IMR-90 (cell line): ENCODE measurements at regions not wholly inside any gene's neighbourhood (a gene's known extent, or its start where the extent isn't known, plus 50 kb on each side); places are given as distances from the start of the nearest gene placed in this dataset.
A peak's percentile ranks its signal among the peaks of the same experiment; 100 is the strongest.

ENCODE experiments used
- ATAC-seq: fragments of 200-7000 bp; cut with Tn5 transposase; 2 replicates; pipeline ENCODE4 v1.9.1; 2020; ENCODE audit warnings: low read depth, mild to moderate bottlenecking, moderate library complexity
- BruUV-seq: library from RNA; stranded (reverse); fragments of 400-500 nt; replicated peaks from 2 replicates; lab custom pipeline; 2021; lab: Mats Ljungman, UMichigan
- CTCF ChIA-PET: fragments of 300-600 bp; formaldehyde crosslinking; extraction: SDS; loops from one replicate; lab custom pipeline; 2021; ENCODE audit warnings: antibody characterized with exemption; lab: Yijun Ruan, JAX
- POLR2A ChIA-PET: fragments of 300-600 bp; sonication (Branson Sonifier 250); formaldehyde crosslinking; loops from one replicate; lab custom pipeline; 2022; ENCODE audit warnings: antibody characterized with exemption; ENCODE audit not compliant: unreplicated experiment; lab: Charles Lee
- DNase-seq: peaks from one replicate; pipeline ENCODE4 v3.0.0; 2013
- H2AFZ ChIP-seq: replicated peaks from 2 replicates; pipeline ENCODE3; 2013; ENCODE audit warnings: low read length, mild to moderate bottlenecking; ENCODE audit not compliant: poor library complexity
- H2AK5ac ChIP-seq: 2 replicates; pipeline ENCODE4 v1.6.1; 2013; ENCODE audit warnings: low read depth, low read length, inconsistent platforms
- H2AK9ac ChIP-seq: replicated peaks from 2 replicates; pipeline ENCODE3; 2013; ENCODE audit warnings: mild to moderate bottlenecking, low read depth, low read length, moderate library complexity; ENCODE audit not compliant: poor library complexity
- H2BK120ac ChIP-seq: 2 replicates; pipeline ENCODE4 v1.6.1; 2013; ENCODE audit warnings: low read depth, low read length, inconsistent platforms
- H2BK15ac ChIP-seq: 3 replicates; pipeline ENCODE4 v1.6.1; 2013; ENCODE audit warnings: low read depth, low read length, inconsistent platforms
- H2BK20ac ChIP-seq: 2 replicates; pipeline ENCODE4 v1.6.1; 2013; ENCODE audit warnings: low read depth, mild to moderate bottlenecking, inconsistent platforms, low read length, moderate library complexity
- H2BK5ac ChIP-seq: 2 replicates; pipeline ENCODE4 v1.6.1; 2013; ENCODE audit warnings: mild to moderate bottlenecking, low read depth, low read length, inconsistent platforms; ENCODE audit not compliant: poor library complexity, severe bottlenecking
- H3K14ac ChIP-seq: replicated peaks from 2 replicates; pipeline ENCODE4 v1.6.1; 2013; ENCODE audit warnings: low read depth, low read length, inconsistent platforms
- H3K18ac ChIP-seq: 2 replicates; pipeline ENCODE4 v1.6.1; 2013; ENCODE audit warnings: low read depth, low read length, control low read depth
- H3K23ac ChIP-seq: 2 replicates; pipeline ENCODE4 v1.6.1; 2013; ENCODE audit warnings: low read depth, low read length, inconsistent platforms
- H3K27ac ChIP-seq: 2 replicates; pipeline ENCODE4 v1.5.1; 2013; ENCODE audit warnings: mild to moderate bottlenecking, control low read depth, low read length; ENCODE audit not compliant: insufficient read depth
- H3K27me3 ChIP-seq: 2 replicates; pipeline ENCODE4 v1.6.1; 2013; ENCODE audit warnings: low read length; ENCODE audit not compliant: control insufficient read depth, insufficient read depth
- H3K36me3 ChIP-seq: 2 replicates; pipeline ENCODE4 v1.6.1; 2013; ENCODE audit warnings: low read length, mixed read lengths; ENCODE audit not compliant: control insufficient read depth, insufficient read depth
- H3K4ac ChIP-seq: 2 replicates; pipeline ENCODE4 v1.6.1; 2013; ENCODE audit warnings: low read depth, low read length, inconsistent platforms
- H3K4me1 ChIP-seq: 2 replicates; pipeline ENCODE4 v1.6.1; 2013; ENCODE audit warnings: low read length, mixed read lengths; ENCODE audit not compliant: control insufficient read depth, insufficient read depth
- H3K4me2 ChIP-seq: 2 replicates; pipeline ENCODE4 v1.6.1; 2013; ENCODE audit warnings: low read depth, mild to moderate bottlenecking, control low read depth, low read length, moderate library complexity
- H3K4me3 ChIP-seq: 2 replicates; pipeline ENCODE4 v1.5.1; 2013; ENCODE audit warnings: low read depth, mild to moderate bottlenecking, control low read depth, low read length, moderate library complexity; ENCODE audit not compliant: insufficient read depth
- H3K56ac ChIP-seq: 2 replicates; pipeline ENCODE4 v1.6.1; 2013; ENCODE audit warnings: low read length, inconsistent platforms; ENCODE audit not compliant: insufficient read depth; ENCODE audit errors: extremely low read depth
- H3K79me1 ChIP-seq, 2 experiments: 2 replicates each; pipeline ENCODE4 v1.6.1; 2013; ENCODE audit warnings: low read length in 2 of 2, inconsistent platforms in 1 of 2, low read depth in 1 of 2
- H3K9ac ChIP-seq: 2 replicates; pipeline ENCODE4 v1.6.1; 2013; ENCODE audit warnings: low read depth, low read length, control low read depth
- H3K9me1 ChIP-seq: 2 replicates; pipeline ENCODE4 v1.6.1; 2013; ENCODE audit warnings: low read length, inconsistent platforms; ENCODE audit not compliant: insufficient read depth
- H3K9me3 ChIP-seq: 2 replicates; pipeline ENCODE4 v1.6.1; 2013; ENCODE audit warnings: low read length; ENCODE audit not compliant: control insufficient read depth, insufficient read depth
- H4K20me1 ChIP-seq: 2 replicates; pipeline ENCODE4 v1.6.1; 2013; ENCODE audit warnings: low read length, inconsistent platforms; ENCODE audit not compliant: insufficient read depth
- H4K5ac ChIP-seq: 2 replicates; pipeline ENCODE4 v1.6.1; 2013; ENCODE audit warnings: mild to moderate bottlenecking, low read depth, low read length, control low read depth
- H4K8ac ChIP-seq, 2 experiments: 2 replicates each; pipeline ENCODE4 v1.6.1; 2013; ENCODE audit warnings: low read depth in 2 of 2, low read length in 2 of 2, control low read depth in 1 of 2, inconsistent platforms in 1 of 2
- H4K91ac ChIP-seq: 2 replicates; pipeline ENCODE4 v1.6.1; 2013; ENCODE audit warnings: low read depth, low read length, inconsistent platforms; ENCODE audit not compliant: insufficient read depth
- RAD21 ChIP-seq: IDR thresholded peaks from 2 replicates; pipeline ENCODE4 v1.6.1; 2012; ENCODE audit warnings: low read length, improper control_type of control experiment
- RCOR1 ChIP-seq: IDR thresholded peaks from 2 replicates; pipeline ENCODE4 v1.6.1; 2012; ENCODE audit warnings: mild to moderate bottlenecking, low read length, improper control_type of control experiment; ENCODE audit not compliant: insufficient replicate concordance
- SMC3 ChIP-seq: fragments of 150-350 bp; IDR thresholded peaks from 2 replicates; pipeline ENCODE4 v1.6.1; 2016; ENCODE audit warnings: low read depth, mild to moderate bottlenecking, antibody characterized with exemption, low read length, moderate library complexity
- dilution Hi-C: fragments of 300-500 bp; cut with HindIII; formaldehyde crosslinking; loops from one replicate; pipeline ENCODE4 v1.14.3; 2018; ENCODE audit warnings: low sequenced_read_pairs; ENCODE audit not compliant: unreplicated experiment
- in situ Hi-C: fragments of 300-500 bp; cut with MboI; formaldehyde crosslinking; loops from 3 replicates; pipeline ENCODE4 v1.14.3; 2019; ENCODE audit warnings: low sequenced_read_pairs, inconsistent platforms, mixed read lengths
- intact Hi-C: fragments of 100-400 bp; cut with micrococcal nuclease; formaldehyde crosslinking; loops from 2 replicates; pipeline ENCODE4 v1.10.0; 2022
- TF ChIP-seq, protein P1 (sequence below): conservative IDR thresholded peaks from 2 replicates; pipeline ENCODE4 v1.5.1; 2012; ENCODE audit warnings: mild to moderate bottlenecking, low read depth, low read length, improper control_type of control experiment

- H4K91ac ChIP-seq, result no peak overlapping the region
These were observed 66.5 kb upstream of the RNU6-1 start for GRCh38 chr15:67906382-67906781.

More at GRCh38 chr15:67906382-67906781, 66.5 kb upstream of the RNU6-1 start:
- Histone ChIP-seq H3K56ac (no peak overlapping the region), H3K79me1 (no peaks in the 10 kb centered on the region), H3K4me3 (no peak overlapping the region), H3K36me3 (no peaks in the 10 kb centered on the region), H3K23ac (no peak overlapping the region), H3K9me1 (no peaks in the 10 kb centered on the region), H3K9me3 (peaks cover 7% of the 10 kb centered on the region), H4K20me1 (no peaks in the 10 kb centered on the region), H4K8ac (no peak overlapping the region), H2AK9ac (no peak overlapping the region), H2BK5ac (no peak overlapping the region), H3K9ac (no peak overlapping the region), H3K14ac (no peak overlapping the region), H2BK20ac (no peak overlapping the region), H3K4ac (no peak overlapping the region), H3K27ac (no peak overlapping the region), H2AK5ac (no peak overlapping the region), H2BK120ac (no peak overlapping the region), H3K4me2 (no peak overlapping the region), H2AFZ (no peak overlapping the region), H3K27me3 (peaks cover 8% of the 10 kb centered on the region), H3K18ac (no peak overlapping the region), H4K5ac (no peak overlapping the region), H3K4me1 (no peaks in the 10 kb centered on the region), H2BK15ac (no peak overlapping the region)
- TF ChIP-seq SMC3, result peak; percentile 28; the same call in 1 of the 2 replicates
- TF ChIP-seq RCOR1, result no peak
- peak; percentile 46 for TF ChIP-seq RAD21
- TF ChIP-seq, protein P1, sequence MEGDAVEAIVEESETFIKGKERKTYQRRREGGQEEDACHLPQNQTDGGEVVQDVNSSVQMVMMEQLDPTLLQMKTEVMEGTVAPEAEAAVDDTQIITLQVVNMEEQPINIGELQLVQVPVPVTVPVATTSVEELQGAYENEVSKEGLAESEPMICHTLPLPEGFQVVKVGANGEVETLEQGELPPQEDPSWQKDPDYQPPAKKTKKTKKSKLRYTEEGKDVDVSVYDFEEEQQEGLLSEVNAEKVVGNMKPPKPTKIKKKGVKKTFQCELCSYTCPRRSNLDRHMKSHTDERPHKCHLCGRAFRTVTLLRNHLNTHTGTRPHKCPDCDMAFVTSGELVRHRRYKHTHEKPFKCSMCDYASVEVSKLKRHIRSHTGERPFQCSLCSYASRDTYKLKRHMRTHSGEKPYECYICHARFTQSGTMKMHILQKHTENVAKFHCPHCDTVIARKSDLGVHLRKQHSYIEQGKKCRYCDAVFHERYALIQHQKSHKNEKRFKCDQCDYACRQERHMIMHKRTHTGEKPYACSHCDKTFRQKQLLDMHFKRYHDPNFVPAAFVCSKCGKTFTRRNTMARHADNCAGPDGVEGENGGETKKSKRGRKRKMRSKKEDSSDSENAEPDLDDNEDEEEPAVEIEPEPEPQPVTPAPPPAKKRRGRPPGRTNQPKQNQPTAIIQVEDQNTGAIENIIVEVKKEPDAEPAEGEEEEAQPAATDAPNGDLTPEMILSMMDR, result peak; percentile 37
- dilution Hi-C loops, result no loop called here
- no TSS peak for BruUV-seq
- ChIA-PET POLR2A (no interaction called here), CTCF (no interaction called here)
- in situ Hi-C loops, result no loop called here
- intact Hi-C loops, result loop anchor here (2.0 kb wide), 1 partner anchor 248 kb away; no protein-coding TSS in a partner anchor
- ATAC-seq (peak; percentile 60), DNase-seq (peak; percentile 15)
